NB4 (cell line): ENCODE measurements at regions not wholly inside any gene's neighbourhood (a gene's known extent, or its start where the extent isn't known, plus 50 kb on each side); places are given as distances from the start of the nearest gene placed in this dataset.

Experiments used
- MYC ChIP-seq: IDR thresholded peaks from 2 replicates; pipeline ENCODE4 v1.6.1; 2011; ENCODE audit warnings: low read depth, low read length
- POLR2A ChIP-seq: IDR thresholded peaks from 2 replicates; pipeline ENCODE4 v1.6.1; 2011; ENCODE audit warnings: mild to moderate bottlenecking; ENCODE audit not compliant: insufficient read length; ENCODE audit errors: extremely low read depth
- TF ChIP-seq, protein P1 (sequence below): IDR thresholded peaks from one replicate; pipeline ENCODE4 v1.5.1; 2012; ENCODE audit warnings: low read depth, low read length

DNA sequence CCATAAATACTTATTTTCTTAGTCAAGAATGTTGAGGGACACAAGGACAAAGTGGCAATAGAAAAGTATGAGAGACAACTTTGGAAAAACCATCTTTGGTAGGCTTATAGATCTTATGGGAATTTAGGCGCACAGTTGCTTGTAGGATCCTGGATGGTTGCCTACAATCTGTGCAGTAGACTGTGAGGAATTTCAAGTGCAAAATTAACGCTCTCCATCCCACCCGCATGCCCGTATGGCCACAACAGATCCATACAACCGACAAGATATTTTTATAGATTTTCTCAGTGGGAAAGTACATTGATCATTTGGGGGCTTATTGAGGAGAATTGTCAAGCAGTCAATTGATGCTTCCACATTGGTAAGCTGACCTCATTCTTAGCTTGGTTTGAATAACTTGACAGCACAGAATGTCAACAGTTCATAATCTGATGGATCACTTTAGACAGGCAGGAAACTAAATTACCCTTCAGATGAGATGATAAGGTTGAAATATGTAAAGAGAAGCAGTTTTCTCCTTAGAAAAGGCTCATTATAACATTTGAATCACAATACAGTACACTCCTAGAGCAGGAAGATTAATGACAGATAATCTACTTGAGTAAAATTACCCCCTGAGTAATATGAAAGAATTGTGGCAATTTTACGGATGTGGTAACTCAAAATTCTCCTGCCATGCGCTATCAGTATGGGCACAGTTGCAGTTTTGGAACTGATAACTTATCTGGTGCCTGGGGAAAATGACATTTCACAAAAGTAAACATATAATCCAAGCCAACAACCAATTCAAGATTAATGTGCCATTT is 479.7 kb downstream of the KIF20B start:
- TF ChIP-seq POLR2A (no peak), MYC (no peak)
- TF ChIP-seq, protein P1, sequence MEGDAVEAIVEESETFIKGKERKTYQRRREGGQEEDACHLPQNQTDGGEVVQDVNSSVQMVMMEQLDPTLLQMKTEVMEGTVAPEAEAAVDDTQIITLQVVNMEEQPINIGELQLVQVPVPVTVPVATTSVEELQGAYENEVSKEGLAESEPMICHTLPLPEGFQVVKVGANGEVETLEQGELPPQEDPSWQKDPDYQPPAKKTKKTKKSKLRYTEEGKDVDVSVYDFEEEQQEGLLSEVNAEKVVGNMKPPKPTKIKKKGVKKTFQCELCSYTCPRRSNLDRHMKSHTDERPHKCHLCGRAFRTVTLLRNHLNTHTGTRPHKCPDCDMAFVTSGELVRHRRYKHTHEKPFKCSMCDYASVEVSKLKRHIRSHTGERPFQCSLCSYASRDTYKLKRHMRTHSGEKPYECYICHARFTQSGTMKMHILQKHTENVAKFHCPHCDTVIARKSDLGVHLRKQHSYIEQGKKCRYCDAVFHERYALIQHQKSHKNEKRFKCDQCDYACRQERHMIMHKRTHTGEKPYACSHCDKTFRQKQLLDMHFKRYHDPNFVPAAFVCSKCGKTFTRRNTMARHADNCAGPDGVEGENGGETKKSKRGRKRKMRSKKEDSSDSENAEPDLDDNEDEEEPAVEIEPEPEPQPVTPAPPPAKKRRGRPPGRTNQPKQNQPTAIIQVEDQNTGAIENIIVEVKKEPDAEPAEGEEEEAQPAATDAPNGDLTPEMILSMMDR = no peak
